Fibroblast of skin of back (primary cell): ENCODE measurements at regions not wholly inside any gene's neighbourhood (a gene's known extent, or its start where the extent isn't known, plus 50 kb on each side); places are given as distances from the start of the nearest gene placed in this dataset.
"Not testable (repeated sequence)": the region's sequence is repeated elsewhere in the genome, so short reads cannot be mapped to it uniquely, and the experiment has no call there.

Experiments
- DNase-seq: peaks from one replicate; pipeline ENCODE4 v3.0.0-alpha.2; 2013

GRCh38 chr1:4221107-4221506 lies 321.0 kb upstream of the C1orf174 start:
- no peak for DNase-seq

GRCh38 chr1:4224684-4225467 lies 324.8 kb upstream of the C1orf174 start:
- no peak for DNase-seq

GRCh38 chr1:4227986-4228385 lies 327.9 kb upstream of the C1orf174 start:
- DNase-seq: no peak

- no peak for DNase-seq
These were observed 353.9 kb upstream of the C1orf174 start for GRCh38 chr1:4253935-4254334.

- DNase-seq: no peak
These were observed 356.3 kb upstream of the C1orf174 start for GRCh38 chr1:4256351-4256750.

GRCh38 chr1:4258146-4258777 lies 358.2 kb upstream of the C1orf174 start:
- not testable (repeated sequence) for DNase-seq

GRCh38 chr1:4261327-4261726 lies 361.3 kb upstream of the C1orf174 start:
- DNase-seq: no peak

GRCh38 chr1:4262665-4263064 lies 362.6 kb upstream of the C1orf174 start:
- DNase-seq: no peak

GRCh38 chr1:4263699-4264098 lies 363.6 kb upstream of the C1orf174 start:
- DNase-seq: no peak

GRCh38 chr1:4265836-4266235 lies 365.8 kb upstream of the C1orf174 start:
- DNase-seq: no peak

- no peak for DNase-seq
These were observed 367.5 kb upstream of the C1orf174 start for GRCh38 chr1:4267381-4268261.

GRCh38 chr1:4268262-4268888 lies 368.3 kb upstream of the C1orf174 start:
- no peak for DNase-seq

- no peak for DNase-seq
These were observed 368.8 kb upstream of the C1orf174 start for GRCh38 chr1:4268889-4269284.

GRCh38 chr1:4269330-4269729 lies 369.3 kb upstream of the C1orf174 start:
- no peak for DNase-seq

- no peak for DNase-seq
These were observed 370.0 kb upstream of the C1orf174 start for GRCh38 chr1:4269952-4270570.

GRCh38 chr1:4270651-4271337 lies 370.7 kb upstream of the C1orf174 start:
- no peak for DNase-seq

GRCh38 chr1:4271338-4271998 lies 371.4 kb upstream of the C1orf174 start:
- DNase-seq: no peak

- DNase-seq: no peak
These were observed 372.5 kb upstream of the C1orf174 start for GRCh38 chr1:4272568-4272967.

GRCh38 chr1:4273243-4273642 lies 373.2 kb upstream of the C1orf174 start:
- no peak for DNase-seq

- no peak for DNase-seq
These were observed 373.7 kb upstream of the C1orf174 start for GRCh38 chr1:4273747-4274146.

- no peak for DNase-seq
These were observed 375.0 kb upstream of the C1orf174 start for GRCh38 chr1:4275083-4275482.
